ENCODE measurements at regions not wholly inside any gene's neighbourhood (a gene's known extent, or its start where the extent isn't known, plus 50 kb on each side); places are given as distances from the start of the nearest gene placed in this dataset.

DNA sequence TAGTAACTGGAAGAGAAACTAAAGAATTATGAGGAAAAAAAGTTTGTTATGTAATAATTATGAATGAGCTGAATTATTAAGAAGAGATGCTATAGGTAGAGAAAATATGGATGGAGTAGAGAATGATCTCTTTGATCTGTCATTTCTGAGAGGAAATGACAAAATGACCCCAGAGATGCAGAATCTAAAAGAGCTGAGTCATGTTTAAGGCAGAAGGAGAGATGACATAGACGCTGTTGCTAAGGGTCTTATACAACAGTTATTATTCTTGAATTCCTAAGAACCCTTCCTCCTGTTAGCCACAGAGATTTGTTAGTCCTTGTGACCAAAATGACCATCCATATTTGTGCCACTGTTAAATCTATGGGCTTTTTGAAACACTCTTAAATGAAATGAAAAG is 58.3 kb upstream of the FREM2 start:
- Mint-ChIP-seq H3K4me3 (ENCODE audit: unreplicated experiment) (no peak overlapping the region), H3K27ac (ENCODE audit: unreplicated experiment) (no peak overlapping the region), H3K9me3 (ENCODE audit: unreplicated experiment) (no peaks in the 10 kb centered on the region), H3K27me3 (ENCODE audit: unreplicated experiment) (no peaks in the 10 kb centered on the region), H3K4me1 (ENCODE audit: unreplicated experiment) (peaks cover 2% of the 10 kb centered on the region), H3K36me3 (ENCODE audit: low read depth, unreplicated experiment) (no peaks in the 10 kb centered on the region)
- no peak for DNase-seq (ENCODE audit: low spot score)
- TF ChIP-seq CTCF (IDR thresholded peaks at IDR 0.05; ENCODE audit: unreplicated experiment) = no peak

DNA sequence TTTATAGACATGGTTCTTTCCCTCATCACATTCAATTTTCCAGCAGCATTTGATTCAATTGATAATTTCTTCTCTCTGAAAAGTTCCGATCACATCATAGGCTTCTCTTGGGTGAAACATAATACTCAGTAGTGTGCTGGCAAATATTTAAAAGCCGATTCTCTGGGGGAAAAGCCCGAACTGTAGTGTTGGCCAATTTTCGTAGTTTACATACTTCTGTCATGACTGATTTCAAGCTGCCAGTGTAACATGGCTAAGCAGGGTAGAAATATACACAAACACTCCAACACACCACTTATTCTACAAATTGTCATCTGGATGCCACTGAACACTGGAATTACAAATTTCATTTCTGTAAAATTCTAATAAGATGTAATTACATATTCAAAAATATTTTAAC is 56.1 kb upstream of the FREM2 start:
- Mint-ChIP-seq H3K27ac (ENCODE audit: unreplicated experiment) (no peak overlapping the region), H3K27me3 (ENCODE audit: unreplicated experiment) (no peaks in the 10 kb centered on the region), H3K36me3 (ENCODE audit: low read depth, unreplicated experiment) (no peaks in the 10 kb centered on the region), H3K4me1 (ENCODE audit: unreplicated experiment) (no peaks in the 10 kb centered on the region), H3K4me3 (ENCODE audit: unreplicated experiment) (no peak overlapping the region), H3K9me3 (ENCODE audit: unreplicated experiment) (no peaks in the 10 kb centered on the region)
- no peak for TF ChIP-seq CTCF (IDR thresholded peaks at IDR 0.05; ENCODE audit: unreplicated experiment)
- no peak for DNase-seq (ENCODE audit: low spot score)

GRCh38 chr13:38635030-38635429 is 51.8 kb upstream of the FREM2 start:
- TF ChIP-seq CTCF (IDR thresholded peaks at IDR 0.05; ENCODE audit: unreplicated experiment) = no peak
- H3K4me3 Mint-ChIP-seq (ENCODE audit: unreplicated experiment) = no peak overlapping the region
- no peak overlapping the region for H3K27ac Mint-ChIP-seq (ENCODE audit: unreplicated experiment)
- H3K4me1 Mint-ChIP-seq (ENCODE audit: unreplicated experiment) = no peaks in the 10 kb centered on the region
- H3K36me3 Mint-ChIP-seq (ENCODE audit: low read depth, unreplicated experiment) = no peaks in the 10 kb centered on the region
- no peaks in the 10 kb centered on the region for H3K9me3 Mint-ChIP-seq (ENCODE audit: unreplicated experiment)
- no peak for DNase-seq (ENCODE audit: low spot score)
- H3K27me3 Mint-ChIP-seq (ENCODE audit: unreplicated experiment) = no peaks in the 10 kb centered on the region

GRCh38 chr13:38636073-38636472 is 50.8 kb upstream of the FREM2 start:
- DNase-seq (ENCODE audit: low spot score) = no peak
- Mint-ChIP-seq H3K4me1 (ENCODE audit: unreplicated experiment) (no peaks in the 10 kb centered on the region), H3K36me3 (ENCODE audit: low read depth, unreplicated experiment) (no peaks in the 10 kb centered on the region)

DNA sequence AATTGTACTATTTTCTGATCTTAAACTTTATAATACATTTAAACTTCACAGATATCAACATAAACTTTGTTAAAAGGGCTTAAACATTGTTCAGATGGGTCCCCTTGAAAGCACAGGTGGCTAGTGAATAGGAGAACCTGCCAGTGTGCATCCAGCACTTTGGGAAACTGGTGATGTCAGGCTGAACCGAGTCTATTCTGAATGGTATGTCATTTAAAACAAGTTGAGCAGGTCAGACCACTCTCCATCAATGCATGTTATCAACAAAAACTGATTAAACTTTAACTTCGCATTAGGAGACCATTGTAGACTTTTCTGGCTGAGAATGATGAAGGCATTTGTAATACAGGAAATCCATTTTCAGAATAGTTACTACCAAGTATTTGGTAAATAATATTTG is 50.1 kb upstream of the FREM2 start:
- TF ChIP-seq CTCF (IDR thresholded peaks at IDR 0.05; ENCODE audit: unreplicated experiment) = no peak
- H3K9me3 Mint-ChIP-seq (ENCODE audit: unreplicated experiment) = no peaks in the 10 kb centered on the region
- H3K27ac Mint-ChIP-seq (ENCODE audit: unreplicated experiment) = no peak overlapping the region
- H3K4me3 Mint-ChIP-seq (ENCODE audit: unreplicated experiment) = no peak overlapping the region
- H3K27me3 Mint-ChIP-seq (ENCODE audit: unreplicated experiment) = no peaks in the 10 kb centered on the region
- no peaks in the 10 kb centered on the region for H3K36me3 Mint-ChIP-seq (ENCODE audit: low read depth, unreplicated experiment)
- H3K4me1 Mint-ChIP-seq (ENCODE audit: unreplicated experiment) = no peaks in the 10 kb centered on the region
- DNase-seq (ENCODE audit: low spot score) = no peak

More at GRCh38 chr13:38636073-38636472, 50.8 kb upstream of the FREM2 start:
- no peak for TF ChIP-seq CTCF (IDR thresholded peaks at IDR 0.05; ENCODE audit: unreplicated experiment)
- no peaks in the 10 kb centered on the region for H3K27me3 Mint-ChIP-seq (ENCODE audit: unreplicated experiment)
- no peak overlapping the region for H3K27ac Mint-ChIP-seq (ENCODE audit: unreplicated experiment)
- no peaks in the 10 kb centered on the region for H3K9me3 Mint-ChIP-seq (ENCODE audit: unreplicated experiment)
- H3K4me3 Mint-ChIP-seq (ENCODE audit: unreplicated experiment) = no peak overlapping the region
